ENCODE measurements at regions not wholly inside any gene's neighbourhood (a gene's known extent, or its start where the extent isn't known, plus 50 kb on each side); places are given as distances from the start of the nearest gene placed in this dataset.

- DNase-seq, result no peak
These were observed 402.5 kb upstream of the SLC24A2 start for GRCh38 chr9:20191228-20191840.

DNA sequence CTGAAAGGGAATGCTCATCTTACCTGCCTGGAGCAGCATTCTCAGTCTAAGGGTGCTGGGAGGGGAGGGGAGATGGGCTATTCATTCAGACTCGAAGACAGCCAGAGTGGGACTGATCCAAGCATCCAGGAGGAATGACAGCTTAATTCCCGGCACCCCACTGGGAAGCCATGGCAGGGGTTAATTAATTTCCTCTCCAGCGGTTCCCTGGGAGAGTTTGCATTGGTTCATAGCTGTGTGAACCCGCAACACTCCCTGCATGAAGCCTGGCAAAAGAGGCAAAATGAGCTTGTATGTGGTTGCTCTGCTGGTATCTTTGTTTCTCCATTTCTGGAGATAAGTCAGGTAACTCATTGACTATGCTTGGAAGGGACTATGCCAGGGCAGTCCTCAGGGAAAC, 401.0 kb upstream of the SLC24A2 start:
- DNase-seq, result no peak

GRCh38 chr9:20188616-20189369, 400.0 kb upstream of the SLC24A2 start:
- DNase-seq, result no peak

DNA sequence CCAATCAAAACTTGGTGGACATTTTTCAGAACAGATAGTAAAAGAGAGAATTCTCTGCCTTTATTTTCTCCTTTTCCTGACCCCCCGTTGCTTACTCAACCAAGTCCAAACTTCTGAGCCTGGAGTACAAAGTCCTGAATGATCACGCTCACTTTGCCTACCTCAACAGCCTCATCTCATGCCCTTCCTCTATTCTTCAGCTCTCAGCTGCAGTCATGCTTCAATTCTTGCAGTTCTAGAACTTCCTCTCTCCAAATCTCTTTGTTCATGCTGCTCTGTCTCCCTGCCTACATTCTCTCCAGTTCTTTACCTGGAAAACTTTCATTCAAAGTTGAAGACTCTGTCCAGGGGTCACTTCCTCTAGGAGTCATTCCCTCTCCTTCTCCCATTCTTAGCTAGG, 398.5 kb upstream of the SLC24A2 start:
- DNase-seq, result no peak

GRCh38 chr9:20186823-20187222, 398.0 kb upstream of the SLC24A2 start:
- DNase-seq, result no peak

- no peak for DNase-seq
These were observed 397.4 kb upstream of the SLC24A2 start for GRCh38 chr9:20186231-20186630.

DNA sequence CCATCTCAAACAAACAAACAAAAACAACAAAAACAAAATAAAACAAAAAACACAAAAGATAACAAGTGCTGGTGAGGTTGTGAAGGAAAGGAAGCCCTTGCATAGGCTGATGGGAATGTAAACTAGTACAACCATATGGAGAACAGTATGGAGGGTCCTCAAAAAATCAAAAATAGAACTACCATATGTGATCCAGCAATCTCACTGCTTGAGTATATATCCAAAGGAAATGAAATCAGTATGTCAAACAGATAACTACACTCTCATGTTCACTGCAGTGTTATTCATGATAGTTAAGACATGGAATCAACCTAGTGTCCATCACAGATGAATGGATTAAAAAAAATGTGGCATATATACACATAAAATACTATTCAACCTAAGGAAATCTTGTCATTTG, 395.7 kb upstream of the SLC24A2 start:
- DNase-seq, result no peak

GRCh38 chr9:20178679-20179078, 389.8 kb upstream of the SLC24A2 start:
- DNase-seq, result no peak

GRCh38 chr9:20178197-20178596, 389.4 kb upstream of the SLC24A2 start:
- no peak for DNase-seq

DNA sequence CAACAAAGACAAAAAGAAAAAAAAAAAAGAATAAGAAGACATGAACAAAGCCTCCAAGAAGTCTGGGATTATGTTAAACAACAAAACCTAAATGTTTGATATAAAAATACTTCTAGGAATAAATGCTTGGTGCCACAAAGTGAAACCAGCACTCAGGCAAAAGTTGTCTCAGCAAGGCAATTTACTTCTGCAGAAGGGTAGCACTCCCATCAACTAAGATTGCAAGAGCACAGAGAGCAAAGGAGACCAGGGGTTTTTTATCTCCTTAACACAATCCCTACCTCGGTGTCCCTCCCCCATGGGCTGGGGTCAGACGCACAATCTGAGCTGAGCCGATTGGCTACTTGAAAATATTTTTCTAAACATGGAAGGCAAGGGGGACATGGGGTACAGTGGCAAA, 381.3 kb upstream of the SLC24A2 start:
- no peak for DNase-seq

DNA sequence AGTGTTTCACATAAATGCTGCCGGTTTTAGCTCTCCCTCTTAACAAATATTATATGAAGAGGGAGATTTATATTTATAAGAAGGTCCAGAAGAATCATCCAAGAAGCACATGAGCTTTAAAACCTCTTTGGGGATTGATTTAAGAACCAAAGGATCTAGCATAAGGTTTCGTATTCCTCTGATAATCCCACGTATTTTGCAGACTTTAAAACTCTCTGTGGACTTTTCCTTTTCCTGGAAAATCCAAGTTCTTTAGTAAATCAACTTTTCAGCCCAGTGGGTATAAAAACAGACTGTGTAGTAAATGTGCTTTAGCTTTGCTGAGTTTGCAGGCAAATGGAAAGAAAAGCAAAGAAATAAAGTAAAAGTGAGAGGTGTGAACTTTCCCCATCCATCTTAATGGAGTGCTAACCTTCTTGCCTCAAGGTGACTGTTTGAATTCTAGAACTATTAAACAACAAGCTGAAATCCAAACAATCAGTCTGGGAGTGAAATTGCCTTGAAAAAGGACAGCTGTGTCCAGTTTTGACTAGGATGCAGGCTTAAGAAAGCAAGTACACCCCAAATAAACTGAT, 363.4 kb upstream of the SLC24A2 start:
- no peak for DNase-seq

DNA sequence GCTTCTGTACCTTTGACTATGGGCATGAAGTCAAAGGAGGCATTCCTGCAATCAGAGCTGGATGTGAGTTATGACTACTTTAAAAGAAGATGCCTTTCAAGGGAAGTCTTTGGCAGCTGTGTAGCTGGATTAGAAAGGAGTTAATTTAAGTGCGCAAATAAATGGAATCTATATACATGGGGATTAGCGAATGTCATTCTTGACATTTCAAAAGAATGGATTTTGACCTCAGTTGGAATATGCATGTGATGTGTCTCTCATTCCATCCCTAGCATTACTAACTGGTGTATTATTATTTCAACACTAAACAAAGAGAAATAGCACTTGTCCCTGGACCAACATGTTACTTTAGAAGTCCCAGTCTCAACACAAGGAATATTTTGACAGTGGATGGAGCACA, 359.6 kb upstream of the SLC24A2 start:
- no peak for DNase-seq

GRCh38 chr9:20144197-20144596, 355.4 kb upstream of the SLC24A2 start:
- no peak for DNase-seq

GRCh38 chr9:20139763-20140290, 351.0 kb upstream of the SLC24A2 start:
- no peak for DNase-seq

- no peak for DNase-seq
These were observed 350.0 kb upstream of the SLC24A2 start for GRCh38 chr9:20138841-20139240.

- no peak for DNase-seq
These were observed 349.3 kb upstream of the SLC24A2 start for GRCh38 chr9:20138116-20138515.

DNA sequence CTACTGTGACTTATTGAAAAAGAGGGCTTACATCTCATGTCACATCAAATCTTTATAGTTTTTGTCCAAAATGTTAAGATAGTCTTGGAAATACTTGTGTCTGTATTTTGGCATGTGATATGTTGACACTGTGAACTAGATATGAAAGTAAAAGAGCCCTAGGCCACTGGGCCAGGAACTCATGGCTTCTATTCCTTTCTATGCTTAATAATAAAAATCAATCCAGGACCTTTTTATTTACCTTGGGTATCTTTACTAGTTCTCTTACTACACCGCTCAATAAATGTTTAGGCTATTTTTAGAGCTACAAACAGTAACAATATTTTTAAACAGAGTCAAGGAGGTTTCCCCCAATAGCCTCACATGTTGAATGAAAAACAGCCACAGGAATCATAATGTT, 348.6 kb upstream of the SLC24A2 start:
- DNase-seq, result no peak

DNA sequence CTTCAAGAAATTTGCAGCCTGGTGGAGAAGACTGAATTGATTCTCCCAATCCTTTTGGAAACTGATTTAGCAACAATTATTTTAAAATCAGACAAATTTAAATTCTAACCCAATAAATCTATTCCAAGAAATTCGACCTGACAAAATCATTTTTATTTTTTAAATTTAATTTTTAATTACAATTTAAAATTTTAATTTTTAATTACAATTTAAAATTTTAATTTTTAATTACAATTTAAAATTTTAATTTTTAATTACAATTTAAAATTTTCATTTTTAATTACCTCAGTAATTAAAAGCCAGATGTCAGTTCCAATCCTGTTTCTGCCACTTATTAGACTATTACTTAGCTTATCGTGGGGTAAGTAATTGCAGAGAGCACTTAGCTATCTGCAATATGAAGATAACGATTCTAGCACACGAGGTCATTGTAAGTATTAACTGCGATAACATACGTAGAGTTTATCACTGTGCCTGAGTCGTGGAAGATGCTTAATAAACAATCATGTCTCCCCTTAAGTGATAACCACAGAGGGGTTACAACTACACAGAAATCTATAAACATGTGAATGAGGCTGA, 346.4 kb upstream of the SLC24A2 start:
- DNase-seq, result no peak

GRCh38 chr9:20125727-20126126, 336.9 kb upstream of the SLC24A2 start:
- DNase-seq, result no peak

DNA sequence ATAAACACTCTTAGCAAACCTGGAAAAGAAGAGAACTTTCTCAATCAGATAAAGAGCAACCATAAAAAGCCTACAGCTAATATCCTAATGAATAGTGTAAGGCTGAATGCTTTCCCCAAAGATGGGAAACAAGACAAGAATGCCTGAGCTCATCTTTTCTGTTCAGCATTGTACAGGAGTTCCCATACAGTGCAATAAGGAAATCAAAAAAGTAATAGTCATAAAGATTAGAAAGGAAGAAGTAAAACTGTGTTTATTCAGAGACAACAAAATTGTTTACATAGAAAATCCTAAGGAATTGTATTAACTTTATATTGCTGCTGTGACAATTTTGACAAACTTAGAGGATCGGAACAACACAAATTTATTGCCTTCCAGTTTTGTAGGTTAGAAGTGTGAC, 330.7 kb upstream of the SLC24A2 start:
- no peak for DNase-seq

- peak in 1 of 2 donors; percentile 52 for DNase-seq
These were observed 329.1 kb upstream of the SLC24A2 start for GRCh38 chr9:20117986-20118385.

DNA sequence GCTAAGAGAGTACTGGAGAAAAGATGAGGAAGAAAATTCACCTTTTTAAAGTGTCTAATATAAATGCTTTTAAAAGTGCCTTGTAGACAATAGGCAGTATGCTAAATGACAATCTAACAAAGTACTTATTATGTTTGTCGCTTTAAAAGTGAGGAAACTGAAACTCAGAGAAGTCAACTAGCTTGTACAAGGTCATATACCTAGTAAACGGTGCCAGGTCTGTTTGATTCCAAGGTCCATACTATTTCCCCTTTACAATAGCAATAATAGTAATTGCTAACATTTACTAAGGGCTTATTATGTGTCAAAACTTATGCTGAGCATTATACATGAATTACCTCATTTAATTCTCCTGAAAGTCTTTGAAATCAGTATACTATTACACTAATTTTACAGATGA, 328.6 kb upstream of the SLC24A2 start:
- no peak for DNase-seq

DNA sequence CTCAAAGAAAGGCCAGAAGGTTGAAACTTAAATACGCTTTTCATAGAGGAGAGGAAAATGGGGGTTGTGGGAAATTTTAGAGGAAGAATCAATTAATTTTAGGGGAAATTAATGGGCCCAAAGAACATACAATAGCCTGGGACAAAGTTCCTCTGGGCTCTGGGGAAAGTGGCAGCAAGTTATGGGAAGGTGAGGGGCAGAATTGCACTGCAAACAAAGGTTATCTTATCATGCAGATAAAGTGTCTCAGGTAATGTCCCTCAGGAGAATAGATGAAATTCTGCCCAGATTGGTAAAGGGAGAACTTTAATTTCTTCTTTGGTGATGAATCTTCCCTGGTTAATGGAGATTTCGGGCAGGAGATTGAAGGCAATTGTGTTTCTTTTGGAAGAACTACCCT, 326.1 kb upstream of the SLC24A2 start:
- no peak for DNase-seq

DNA sequence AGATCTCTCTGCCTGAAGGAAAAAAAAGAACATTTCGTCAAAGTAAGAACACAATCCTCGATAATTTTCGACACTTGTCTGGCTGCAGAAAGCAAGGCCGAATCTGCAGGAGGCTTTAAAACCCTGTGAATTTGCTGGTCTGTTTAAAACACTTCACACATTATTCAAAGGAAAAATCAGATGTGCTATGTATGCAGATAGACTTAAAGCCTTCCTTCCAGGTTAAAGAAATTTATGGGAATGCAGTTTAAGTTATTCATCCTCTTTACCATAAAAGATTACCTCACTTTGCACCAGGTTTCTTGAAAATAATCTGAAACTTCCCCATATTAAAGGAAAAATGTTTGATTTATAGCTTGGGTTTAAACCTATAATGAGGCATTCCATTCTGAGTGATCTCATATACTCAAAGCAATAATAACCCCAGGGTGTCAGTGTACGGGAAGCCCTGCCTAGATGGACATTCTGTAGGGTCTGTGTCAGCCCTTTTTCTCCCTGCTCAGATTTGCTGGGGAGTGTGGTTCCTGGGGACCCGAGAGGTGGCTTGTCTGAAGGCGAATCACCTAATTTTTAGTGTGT, 323.5 kb upstream of the SLC24A2 start:
- no peak for DNase-seq

All from bone marrow (tissue), 2 donors.